ENCODE measurements at regions not wholly inside any gene's neighbourhood (a gene's known extent, or its start where the extent isn't known, plus 50 kb on each side); places are given as distances from the start of the nearest gene placed in this dataset.
A peak's percentile ranks its signal among the peaks of the same experiment; 100 is the strongest.

GRCh38 chr7:11319491-11320274 lies 346.0 kb downstream of the PHF14 start:
- POLR2A ChIA-PET (ENCODE audit: low non-redundant PET), result no interaction called here
- no peak overlapping the region for H3K27ac ChIP-seq
- DNase-seq (ENCODE audit: low spot score), result peak; percentile 6
- CTCF ChIA-PET, result interaction anchor here (0.6 kb wide), 1 partner anchor 130 kb away, joined by 3 read pairs; no protein-coding TSS in a partner anchor
- no peak for TF ChIP-seq CTCF (conservative IDR thresholded peaks at IDR 0.05; ENCODE audit: low read depth)
